ENCODE measurements at regions not wholly inside any gene's neighbourhood (a gene's known extent, or its start where the extent isn't known, plus 50 kb on each side); places are given as distances from the start of the nearest gene placed in this dataset.

- DNase-seq (ENCODE audit: insufficient read length, low spot score) = no peak
- TF ChIP-seq POLR2A (IDR thresholded peaks at IDR 0.05; ENCODE audit: low read depth, low read length) = no peak
- TF ChIP-seq PAX5 (IDR thresholded peaks at IDR 0.05; ENCODE audit: insufficient read depth, low read length, severe bottlenecking) = no peak
- no peak for TF ChIP-seq SPI1 (IDR thresholded peaks at IDR 0.05; ENCODE audit: low read depth, low read length)
- no peak for TF ChIP-seq POU2F2 (IDR thresholded peaks at IDR 0.05; ENCODE audit: low read depth, low read length)
- TF ChIP-seq POLR2AphosphoS5 (IDR thresholded peaks at IDR 0.05; ENCODE audit: low read depth, low read length) = no peak
- no peak for TF ChIP-seq TAF1 (IDR thresholded peaks at IDR 0.05; ENCODE audit: low read depth, low read length)
- no peak for FAIRE-seq
Measured at GRCh38 chr9:75649060-75649459, 241.4 kb upstream of the PCSK5 start.

DNA sequence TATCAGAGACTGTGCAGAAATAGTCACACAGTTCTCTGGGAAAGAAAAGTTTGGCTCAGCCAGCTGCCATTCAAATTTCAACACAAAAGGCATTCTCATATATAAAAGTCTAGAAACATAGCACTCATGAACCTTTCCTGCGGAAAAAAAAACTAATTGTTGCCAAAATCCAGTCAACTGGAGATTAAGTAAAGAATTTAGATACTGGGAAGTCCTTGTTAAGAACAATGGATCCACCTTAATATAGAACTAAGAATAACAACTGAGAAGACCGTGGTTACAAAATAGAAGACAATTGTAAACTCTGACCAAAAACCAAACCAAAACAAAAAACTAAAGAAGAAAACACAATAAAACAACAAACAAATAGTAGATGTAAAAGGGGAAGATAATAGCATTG lies 238.8 kb upstream of the PCSK5 start:
- TF ChIP-seq SPI1 (IDR thresholded peaks at IDR 0.05; ENCODE audit: low read depth, low read length) (no peak), POLR2A (IDR thresholded peaks at IDR 0.05; ENCODE audit: low read depth, low read length) (no peak), POU2F2 (IDR thresholded peaks at IDR 0.05; ENCODE audit: low read depth, low read length) (no peak)

DNA sequence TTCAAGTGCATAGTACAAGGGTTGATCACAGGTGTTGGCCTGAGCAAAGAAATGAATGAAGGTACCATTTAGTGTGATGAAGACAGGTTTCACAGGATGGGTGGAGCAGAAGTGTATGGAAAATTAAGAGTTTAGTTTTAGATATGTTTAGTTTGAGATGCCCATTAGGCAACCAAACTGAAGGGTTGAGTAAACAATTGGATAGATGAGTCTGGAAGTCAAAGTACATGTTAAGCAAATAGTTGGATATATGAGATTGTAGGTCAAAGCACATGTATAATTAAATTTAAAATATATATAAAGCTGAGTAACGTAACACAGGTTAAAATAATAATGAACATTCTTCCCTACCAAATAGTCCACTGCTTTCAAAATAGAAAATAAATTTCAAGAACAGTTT lies 237.1 kb upstream of the PCSK5 start:
- DNase-seq (ENCODE audit: insufficient read length, low spot score) = no peak
- no peak for TF ChIP-seq POLR2A (IDR thresholded peaks at IDR 0.05; ENCODE audit: low read depth, low read length)
- TF ChIP-seq PAX5 (IDR thresholded peaks at IDR 0.05; ENCODE audit: insufficient read depth, low read length, severe bottlenecking) = no peak
- no peak for TF ChIP-seq POU2F2 (IDR thresholded peaks at IDR 0.05; ENCODE audit: low read depth, low read length)
- TF ChIP-seq POLR2AphosphoS5 (IDR thresholded peaks at IDR 0.05; ENCODE audit: low read depth, low read length) = no peak
- no peak for TF ChIP-seq TAF1 (IDR thresholded peaks at IDR 0.05; ENCODE audit: low read depth, low read length)
- no peak for TF ChIP-seq SPI1 (IDR thresholded peaks at IDR 0.05; ENCODE audit: low read depth, low read length)
- no peak for FAIRE-seq

More for the DNA sequence above, 238.8 kb upstream of the PCSK5 start:
- FAIRE-seq (no peak), DNase-seq (ENCODE audit: insufficient read length, low spot score) (no peak)

DNA sequence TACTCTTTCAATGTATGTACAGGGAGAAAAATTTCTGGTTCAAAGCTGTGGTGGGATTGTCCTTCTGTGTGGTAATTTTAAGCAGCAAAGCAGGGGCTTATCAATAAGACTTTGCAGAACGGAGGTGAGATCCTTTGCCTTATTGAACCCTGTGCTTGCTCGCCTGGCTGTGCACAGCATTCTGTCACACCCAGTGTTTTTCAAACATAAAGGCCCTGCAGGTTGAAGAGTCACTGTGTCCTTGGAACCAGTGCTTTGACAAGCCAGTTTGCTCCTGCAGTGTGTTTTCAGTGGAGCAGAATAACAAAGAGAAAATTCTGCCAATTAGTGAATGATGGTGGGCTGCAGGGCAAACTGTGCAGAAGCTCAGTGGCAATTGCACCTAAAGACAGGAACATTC lies 236.7 kb upstream of the PCSK5 start:
- no peak for FAIRE-seq
- no peak for DNase-seq (ENCODE audit: insufficient read length, low spot score)
- TF ChIP-seq PAX5 (IDR thresholded peaks at IDR 0.05; ENCODE audit: insufficient read depth, low read length, severe bottlenecking) = no peak

- DNase-seq (ENCODE audit: insufficient read length, low spot score) = no peak
- TF ChIP-seq POLR2AphosphoS5 (IDR thresholded peaks at IDR 0.05; ENCODE audit: low read depth, low read length) (no peak), PAX5 (IDR thresholded peaks at IDR 0.05; ENCODE audit: insufficient read depth, low read length, severe bottlenecking) (no peak), POLR2A (IDR thresholded peaks at IDR 0.05; ENCODE audit: low read depth, low read length) (no peak), TAF1 (IDR thresholded peaks at IDR 0.05; ENCODE audit: low read depth, low read length) (no peak), POU2F2 (IDR thresholded peaks at IDR 0.05; ENCODE audit: low read depth, low read length) (no peak), SPI1 (IDR thresholded peaks at IDR 0.05; ENCODE audit: low read depth, low read length) (no peak)
- no peak for FAIRE-seq
Measured at GRCh38 chr9:75657015-75657414, 233.5 kb upstream of the PCSK5 start.

- DNase-seq (ENCODE audit: insufficient read length, low spot score) (no peak), FAIRE-seq (no peak)
- no peak for TF ChIP-seq TAF1 (IDR thresholded peaks at IDR 0.05; ENCODE audit: low read depth, low read length)
- no peak for TF ChIP-seq POLR2A (IDR thresholded peaks at IDR 0.05; ENCODE audit: low read depth, low read length)
- TF ChIP-seq PAX5 (IDR thresholded peaks at IDR 0.05; ENCODE audit: insufficient read depth, low read length, severe bottlenecking) = no peak
- TF ChIP-seq POLR2AphosphoS5 (IDR thresholded peaks at IDR 0.05; ENCODE audit: low read depth, low read length) = no peak
- TF ChIP-seq SPI1 (IDR thresholded peaks at IDR 0.05; ENCODE audit: low read depth, low read length) = no peak
- no peak for TF ChIP-seq POU2F2 (IDR thresholded peaks at IDR 0.05; ENCODE audit: low read depth, low read length)
Measured at GRCh38 chr9:75658301-75658905, 232.1 kb upstream of the PCSK5 start.

DNA sequence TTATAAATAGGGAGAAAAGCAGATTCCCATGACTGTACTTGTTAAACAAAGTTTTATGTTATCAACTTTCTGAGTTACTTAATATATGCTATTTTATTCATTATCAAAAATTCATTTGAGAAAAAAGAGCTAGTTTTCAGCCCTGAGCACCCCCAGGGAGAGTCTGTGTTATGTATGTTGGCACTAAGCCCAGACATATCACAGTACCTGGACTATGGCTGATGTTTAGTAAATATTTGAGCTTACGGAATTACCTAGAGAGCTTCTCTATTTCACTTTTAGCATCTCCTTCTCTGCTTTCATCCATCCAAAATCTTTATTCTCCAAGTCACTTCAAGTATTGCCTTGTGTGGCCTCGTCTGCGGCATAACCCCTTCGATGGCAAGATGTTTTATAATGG lies 225.9 kb upstream of the PCSK5 start:
- FAIRE-seq (no peak), DNase-seq (ENCODE audit: insufficient read length, low spot score) (no peak)
- no peak for TF ChIP-seq TAF1 (IDR thresholded peaks at IDR 0.05; ENCODE audit: low read depth, low read length)

DNA sequence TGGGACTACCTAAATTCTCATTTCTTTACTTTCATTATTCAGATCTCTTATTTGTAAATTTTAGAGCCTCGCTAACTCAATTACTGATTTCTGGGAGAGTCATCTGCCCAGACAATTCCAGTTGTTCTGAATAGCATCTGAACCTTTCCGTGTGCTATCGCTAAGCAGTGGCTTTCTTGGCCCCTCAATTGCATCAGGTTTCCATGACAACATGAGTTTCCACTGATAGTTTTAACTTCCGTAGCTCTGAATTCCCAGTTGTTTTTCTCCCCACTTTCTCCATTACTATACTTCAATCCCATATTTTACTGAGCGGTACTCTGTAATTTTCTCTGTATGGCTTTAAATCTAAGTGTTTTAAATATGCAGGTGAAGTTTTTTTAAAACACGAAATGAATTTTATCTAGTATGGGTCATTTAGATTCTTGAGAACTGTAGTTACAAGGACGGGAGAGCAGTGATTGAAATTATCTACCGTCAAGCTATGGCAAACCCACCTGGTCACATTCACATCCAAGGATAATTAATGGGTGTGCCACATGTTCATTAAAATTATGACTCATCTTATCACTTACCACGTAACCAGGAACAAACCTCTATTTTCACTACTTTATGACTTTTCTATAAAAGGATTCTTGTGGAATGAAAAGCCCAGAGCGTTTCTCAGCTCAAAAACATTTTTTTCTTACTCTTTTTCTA lies 223.5 kb upstream of the PCSK5 start:
- TF ChIP-seq SPI1 (IDR thresholded peaks at IDR 0.05; ENCODE audit: low read depth, low read length) (no peak), PAX5 (IDR thresholded peaks at IDR 0.05; ENCODE audit: insufficient read depth, low read length, severe bottlenecking) (no peak)
- FAIRE-seq (no peak), DNase-seq (ENCODE audit: insufficient read length, low spot score) (no peak)

- no peak for FAIRE-seq
- TF ChIP-seq PAX5 (IDR thresholded peaks at IDR 0.05; ENCODE audit: insufficient read depth, low read length, severe bottlenecking) (no peak), POLR2A (IDR thresholded peaks at IDR 0.05; ENCODE audit: low read depth, low read length) (no peak), POU2F2 (IDR thresholded peaks at IDR 0.05; ENCODE audit: low read depth, low read length) (no peak), POLR2AphosphoS5 (IDR thresholded peaks at IDR 0.05; ENCODE audit: low read depth, low read length) (no peak), TAF1 (IDR thresholded peaks at IDR 0.05; ENCODE audit: low read depth, low read length) (no peak), SPI1 (IDR thresholded peaks at IDR 0.05; ENCODE audit: low read depth, low read length) (no peak)
Measured at GRCh38 chr9:75669721-75670120, 220.8 kb upstream of the PCSK5 start.

DNA sequence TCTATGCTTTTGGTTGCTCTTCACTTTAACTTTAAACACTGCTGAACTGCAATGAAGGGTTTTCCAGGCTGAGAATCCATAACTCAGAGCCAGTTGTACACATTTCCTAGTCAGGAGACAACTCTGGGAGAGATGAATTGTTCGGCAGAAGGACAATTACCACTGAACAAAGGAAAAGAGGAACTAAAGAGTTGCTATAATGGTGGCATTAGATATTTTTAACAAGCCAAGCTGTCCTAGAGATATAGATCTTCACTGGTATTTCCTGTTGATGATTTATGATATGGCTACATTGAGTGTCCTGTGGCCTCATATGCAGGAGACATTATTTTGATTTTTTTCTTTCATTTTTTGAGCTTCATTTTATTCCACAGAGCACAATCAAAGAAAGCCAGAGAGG lies 219.1 kb upstream of the PCSK5 start:
- FAIRE-seq = no peak
- no peak for DNase-seq (ENCODE audit: insufficient read length, low spot score)
- TF ChIP-seq POLR2A (IDR thresholded peaks at IDR 0.05; ENCODE audit: low read depth, low read length) (no peak), TAF1 (IDR thresholded peaks at IDR 0.05; ENCODE audit: low read depth, low read length) (no peak), SPI1 (IDR thresholded peaks at IDR 0.05; ENCODE audit: low read depth, low read length) (no peak), POLR2AphosphoS5 (IDR thresholded peaks at IDR 0.05; ENCODE audit: low read depth, low read length) (no peak), PAX5 (IDR thresholded peaks at IDR 0.05; ENCODE audit: insufficient read depth, low read length, severe bottlenecking) (no peak), POU2F2 (IDR thresholded peaks at IDR 0.05; ENCODE audit: low read depth, low read length) (no peak)

More at GRCh38 chr9:75669721-75670120, 220.8 kb upstream of the PCSK5 start:
- DNase-seq (ENCODE audit: insufficient read length, low spot score) = no peak

Data from GM12891 (cell line).